DOHH2 (cell line): ENCODE measurements at regions not wholly inside any gene's neighbourhood (a gene's known extent, or its start where the extent isn't known, plus 50 kb on each side); places are given as distances from the start of the nearest gene placed in this dataset.

Experiments
- H3F3A ChIP-seq: fragments of 200-600 bp; sonication (generic), shearing (Covaris generic); 2 replicates; pipeline ENCODE4 v1.6.0; 2016; ENCODE audit warnings: antibody characterized with exemption, mild to moderate bottlenecking; ENCODE audit not compliant: control insufficient read depth, insufficient read depth
- H3K27ac ChIP-seq: fragments of 200-600 bp; sonication (generic); 2 replicates; pipeline ENCODE4 v1.5.1; 2014; ENCODE audit warnings: low read depth, mild to moderate bottlenecking, low read length, moderate library complexity
- H3K27me3 ChIP-seq: fragments of 200-600 bp; sonication (generic); 2 replicates; pipeline ENCODE4 v1.6.1; 2014; ENCODE audit warnings: mild to moderate bottlenecking, low read length, mixed read lengths; ENCODE audit not compliant: control insufficient read depth
- H3K36me3 ChIP-seq: fragments of 200-600 bp; sonication (generic); 2 replicates; pipeline ENCODE4 v1.6.1; 2014; ENCODE audit warnings: mild to moderate bottlenecking, low read length, moderate library complexity, mixed read lengths; ENCODE audit not compliant: control insufficient read depth
- H3K4me1 ChIP-seq: fragments of 200-600 bp; sonication (generic); 2 replicates; pipeline ENCODE4 v1.6.1; 2014; ENCODE audit warnings: mild to moderate bottlenecking, low read length, mixed read lengths; ENCODE audit not compliant: control insufficient read depth
- H3K4me2 ChIP-seq: fragments of 200-600 bp; sonication (generic); 2 replicates; pipeline ENCODE4 v1.6.0; 2014; ENCODE audit warnings: mild to moderate bottlenecking, low read length, moderate library complexity
- H3K4me3 ChIP-seq: fragments of 200-600 bp; sonication (generic); 2 replicates; pipeline ENCODE4 v1.5.1; 2014; ENCODE audit warnings: mild to moderate bottlenecking, low read length, mixed read lengths
- H3K79me2 ChIP-seq: fragments of 200-600 bp; sonication (generic); 2 replicates; pipeline ENCODE4 v1.6.1; 2014; ENCODE audit warnings: mild to moderate bottlenecking, low read length, mixed read lengths; ENCODE audit not compliant: control insufficient read depth
- H3K9me2 ChIP-seq: fragments of 200-600 bp; sonication (generic); replicated peaks from 2 replicates; pipeline ENCODE4 v1.6.1; 2014; ENCODE audit warnings: mild to moderate bottlenecking, low read length, mixed read lengths; ENCODE audit not compliant: control insufficient read depth
- H3K9me3 ChIP-seq: fragments of 200-600 bp; sonication (generic); 2 replicates; pipeline ENCODE4 v1.6.1; 2014; ENCODE audit warnings: antibody characterized with exemption, low read length, mixed read lengths; ENCODE audit not compliant: control insufficient read depth, insufficient read depth
- H4K20me1 ChIP-seq: fragments of 200-600 bp; sonication (generic); 2 replicates; pipeline ENCODE4 v1.6.0; 2014; ENCODE audit warnings: low read depth, mild to moderate bottlenecking, antibody characterized with exemption, low read length, moderate library complexity; ENCODE audit not compliant: control insufficient read depth, insufficient read depth
- CTCF ChIP-seq: fragments of 200-600 bp; sonication (generic); IDR thresholded peaks from one replicate; pipeline ENCODE4 v1.5.1; 2014; ENCODE audit warnings: antibody characterized with exemption, mild to moderate bottlenecking, low read depth, low read length; ENCODE audit not compliant: poor library complexity, severe bottlenecking
- EZH2phosphoT487 ChIP-seq: fragments of 200-600 bp; sonication (generic); IDR thresholded peaks from 2 replicates; pipeline ENCODE4 v1.6.1; 2017; ENCODE audit warnings: borderline replicate concordance, mild to moderate bottlenecking, antibody characterized with exemption, low read length, moderate library complexity, mixed read lengths

- Histone ChIP-seq H3K9me3 (no peaks in the 10 kb centered on the region), H4K20me1 (no peaks in the 10 kb centered on the region), H3K27me3 (no peaks in the 10 kb centered on the region), H3K79me2 (no peaks in the 10 kb centered on the region), H3K4me1 (no peaks in the 10 kb centered on the region), H3K9me2 (no peaks in the 10 kb centered on the region), H3F3A (no peaks in the 10 kb centered on the region), H3K27ac (no peak overlapping the region), H3K4me2 (no peak overlapping the region), H3K4me3 (no peak overlapping the region), H3K36me3 (no peaks in the 10 kb centered on the region)
- TF ChIP-seq CTCF (no peak), EZH2phosphoT487 (no peak)
Measured at GRCh38 chr9:12538842-12539579, 154.2 kb upstream of the TYRP1 start.

- Histone ChIP-seq H3K36me3 (no peaks in the 10 kb centered on the region), H3K27ac (no peak overlapping the region), H3K9me2 (no peaks in the 10 kb centered on the region), H3K4me3 (no peak overlapping the region), H3F3A (no peaks in the 10 kb centered on the region), H3K79me2 (no peaks in the 10 kb centered on the region), H3K9me3 (no peaks in the 10 kb centered on the region), H3K4me1 (no peaks in the 10 kb centered on the region), H3K4me2 (no peak overlapping the region), H4K20me1 (no peaks in the 10 kb centered on the region), H3K27me3 (no peaks in the 10 kb centered on the region)
- TF ChIP-seq EZH2phosphoT487 (no peak), CTCF (no peak)
Measured at GRCh38 chr9:12539580-12539975, 153.6 kb upstream of the TYRP1 start.

GRCh38 chr9:12544700-12545099 is 148.5 kb upstream of the TYRP1 start:
- H3K79me2 ChIP-seq, result no peaks in the 10 kb centered on the region
- H3F3A ChIP-seq, result no peaks in the 10 kb centered on the region
- H3K4me1 ChIP-seq, result no peaks in the 10 kb centered on the region
- no peak for TF ChIP-seq EZH2phosphoT487
- TF ChIP-seq CTCF, result no peak
- no peaks in the 10 kb centered on the region for H3K9me3 ChIP-seq
- no peaks in the 10 kb centered on the region for H3K36me3 ChIP-seq
- no peak overlapping the region for H3K4me2 ChIP-seq
- no peak overlapping the region for H3K27ac ChIP-seq
- no peaks in the 10 kb centered on the region for H4K20me1 ChIP-seq
- H3K4me3 ChIP-seq, result no peak overlapping the region
- H3K27me3 ChIP-seq, result no peaks in the 10 kb centered on the region
- no peaks in the 10 kb centered on the region for H3K9me2 ChIP-seq
